Gastroesophageal sphincter (tissue), 3 donors: ENCODE measurements at regions not wholly inside any gene's neighbourhood (a gene's known extent, or its start where the extent isn't known, plus 50 kb on each side); places are given as distances from the start of the nearest gene placed in this dataset.

Experiments used
- EP300 ChIP-seq: sonication (generic); formaldehyde crosslinking; IDR thresholded peaks from one replicate; pipeline ENCODE4 v1.6.1; 2017; ENCODE audit warnings: antibody characterized with exemption, mild to moderate bottlenecking
- POLR2A ChIP-seq, 2 donors: fragments of 450-650 bp; IDR thresholded peaks; one replicate each; pipeline ENCODE4 v1.6.1; 2017; ENCODE audit warnings: antibody characterized with exemption in 2 of 2, mild to moderate bottlenecking in 2 of 2, moderate library complexity in 1 of 2
- POLR2AphosphoS5 ChIP-seq: sonication (generic); formaldehyde crosslinking; IDR thresholded peaks from one replicate; pipeline ENCODE4 v1.6.1; 2017; ENCODE audit warnings: antibody characterized with exemption
- TF ChIP-seq, protein P1 (sequence below), 4 experiments: fragments of 200-600 bp in 2 of 4; fragments of 450-650 bp in 2 of 4; sonication (generic) in 1 of 4; IDR thresholded peaks; one replicate each; pipeline ENCODE4 v1.5.1; 2017 to 2019; ENCODE audit warnings: antibody characterized with exemption in 4 of 4, mild to moderate bottlenecking in 2 of 4, moderate library complexity in 2 of 4

DNA sequence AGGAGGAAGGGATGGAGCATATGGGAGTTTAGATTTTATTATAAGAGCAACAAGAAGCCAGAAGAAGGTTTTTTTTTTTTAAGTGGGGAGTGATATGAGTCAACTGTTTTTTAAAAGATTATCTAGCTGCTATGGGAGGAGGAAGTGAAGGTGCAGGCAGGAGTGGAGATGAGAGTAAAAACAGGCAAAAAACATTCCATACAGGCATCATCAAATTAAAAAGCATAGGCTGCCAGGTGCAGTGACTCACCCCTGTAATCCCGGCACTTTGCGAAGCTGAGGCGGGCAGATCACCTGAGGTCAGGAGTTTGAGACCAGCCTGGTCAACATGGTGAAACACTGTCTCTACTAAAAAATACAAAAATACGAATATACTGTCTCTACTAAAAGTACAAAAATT lies 368.4 kb upstream of the MTNR1B start:
- TF ChIP-seq, protein P1, sequence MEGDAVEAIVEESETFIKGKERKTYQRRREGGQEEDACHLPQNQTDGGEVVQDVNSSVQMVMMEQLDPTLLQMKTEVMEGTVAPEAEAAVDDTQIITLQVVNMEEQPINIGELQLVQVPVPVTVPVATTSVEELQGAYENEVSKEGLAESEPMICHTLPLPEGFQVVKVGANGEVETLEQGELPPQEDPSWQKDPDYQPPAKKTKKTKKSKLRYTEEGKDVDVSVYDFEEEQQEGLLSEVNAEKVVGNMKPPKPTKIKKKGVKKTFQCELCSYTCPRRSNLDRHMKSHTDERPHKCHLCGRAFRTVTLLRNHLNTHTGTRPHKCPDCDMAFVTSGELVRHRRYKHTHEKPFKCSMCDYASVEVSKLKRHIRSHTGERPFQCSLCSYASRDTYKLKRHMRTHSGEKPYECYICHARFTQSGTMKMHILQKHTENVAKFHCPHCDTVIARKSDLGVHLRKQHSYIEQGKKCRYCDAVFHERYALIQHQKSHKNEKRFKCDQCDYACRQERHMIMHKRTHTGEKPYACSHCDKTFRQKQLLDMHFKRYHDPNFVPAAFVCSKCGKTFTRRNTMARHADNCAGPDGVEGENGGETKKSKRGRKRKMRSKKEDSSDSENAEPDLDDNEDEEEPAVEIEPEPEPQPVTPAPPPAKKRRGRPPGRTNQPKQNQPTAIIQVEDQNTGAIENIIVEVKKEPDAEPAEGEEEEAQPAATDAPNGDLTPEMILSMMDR (IDR thresholded peaks at IDR 0.05): no peak
- TF ChIP-seq POLR2A (IDR thresholded peaks at IDR 0.05) (no peak), EP300 (no peak), POLR2AphosphoS5 (no peak)
